Stromal cell of bone marrow (primary cell): ENCODE measurements at regions not wholly inside any gene's neighbourhood (a gene's known extent, or its start where the extent isn't known, plus 50 kb on each side); places are given as distances from the start of the nearest gene placed in this dataset.
A peak's percentile ranks its signal among the peaks of the same experiment; 100 is the strongest.

Experiments
- DNase-seq: peaks from one replicate; pipeline ENCODE4 v3.0.0-alpha.2; 2012; ENCODE audit warnings: low read depth

DNA sequence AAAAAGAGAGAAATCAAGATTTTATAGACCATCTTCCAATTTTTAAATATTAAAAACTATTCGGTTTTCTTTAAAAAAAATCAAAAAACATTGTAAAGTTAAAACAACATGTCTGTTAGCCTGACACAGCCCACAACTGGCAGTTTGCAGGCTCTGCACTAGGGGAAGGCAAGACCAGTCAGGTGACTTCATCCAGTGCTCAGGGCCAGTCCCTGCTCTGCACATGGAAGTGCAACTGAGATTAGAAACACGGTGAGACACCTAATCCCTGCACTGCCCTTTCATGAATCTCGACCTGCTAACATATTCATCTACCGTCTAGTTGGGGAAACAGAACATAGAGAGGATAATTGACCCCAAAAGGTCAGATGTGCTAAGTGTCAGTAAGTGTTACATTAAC is 135.2 kb downstream of the BARD1 start:
- no peak for DNase-seq

DNA sequence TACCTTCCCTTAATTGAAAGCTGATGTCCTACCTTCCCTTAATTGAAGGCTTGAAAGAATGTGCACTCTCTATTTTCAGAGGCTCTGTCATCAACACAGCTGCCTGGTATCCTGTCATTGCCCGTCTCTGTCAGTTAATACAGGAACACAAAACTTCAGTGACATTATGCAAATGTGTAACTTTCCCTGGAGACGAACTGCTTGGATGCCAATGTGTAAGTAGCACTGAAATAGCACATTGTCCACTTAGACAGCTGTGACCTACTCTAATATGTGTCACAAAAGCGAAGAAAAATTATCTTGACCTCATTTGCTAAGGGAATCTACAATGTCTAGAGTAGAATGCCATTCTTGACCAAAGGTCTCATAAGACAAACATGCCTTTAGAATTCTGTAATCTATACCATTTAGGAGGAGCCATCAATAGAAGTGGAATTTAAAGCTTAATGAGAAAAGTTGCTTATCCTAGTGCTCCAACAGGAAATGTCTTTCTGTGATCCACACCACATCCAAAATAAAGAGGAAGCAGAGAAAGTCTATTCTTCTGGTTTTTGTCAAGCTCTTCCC is 138.1 kb downstream of the BARD1 start:
- DNase-seq = no peak

DNA sequence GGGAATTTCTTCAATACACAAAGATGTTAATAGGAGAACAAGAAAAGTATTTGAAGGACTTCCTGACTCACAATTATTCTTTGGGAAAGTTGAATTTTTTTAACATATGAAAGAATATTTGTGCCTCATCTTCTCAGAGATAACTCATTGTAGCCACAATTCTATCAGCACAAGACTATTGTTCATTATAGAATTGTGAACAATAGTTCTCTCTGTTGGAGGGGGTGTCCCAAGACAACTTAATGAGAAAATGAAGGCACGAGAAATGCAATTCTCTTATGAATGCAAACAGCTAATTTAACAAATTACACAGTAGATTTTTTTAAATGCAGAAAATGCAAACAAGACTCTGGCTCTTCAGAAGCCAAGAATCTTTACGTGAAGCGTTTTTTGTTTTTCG is 157.0 kb downstream of the BARD1 start:
- DNase-seq = no peak

DNA sequence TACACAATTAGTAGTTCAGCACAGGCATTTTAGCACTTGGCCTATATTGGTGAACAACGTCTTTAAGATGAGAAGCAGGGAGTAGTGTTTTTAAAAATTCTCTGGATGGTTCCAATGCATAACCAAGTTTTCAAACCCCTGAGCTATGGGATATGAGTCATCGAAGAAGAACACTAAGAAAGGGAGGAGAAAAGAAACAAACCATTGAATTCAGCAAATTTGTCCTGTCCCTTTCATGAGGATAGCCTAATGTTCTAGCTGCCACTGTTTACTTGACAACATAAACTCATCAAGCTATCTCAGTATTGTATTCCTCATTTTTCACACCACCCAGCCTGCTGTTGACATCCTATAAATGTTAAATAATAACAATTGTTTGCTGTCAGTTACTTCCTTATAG is 158.0 kb downstream of the BARD1 start:
- DNase-seq = no peak

DNA sequence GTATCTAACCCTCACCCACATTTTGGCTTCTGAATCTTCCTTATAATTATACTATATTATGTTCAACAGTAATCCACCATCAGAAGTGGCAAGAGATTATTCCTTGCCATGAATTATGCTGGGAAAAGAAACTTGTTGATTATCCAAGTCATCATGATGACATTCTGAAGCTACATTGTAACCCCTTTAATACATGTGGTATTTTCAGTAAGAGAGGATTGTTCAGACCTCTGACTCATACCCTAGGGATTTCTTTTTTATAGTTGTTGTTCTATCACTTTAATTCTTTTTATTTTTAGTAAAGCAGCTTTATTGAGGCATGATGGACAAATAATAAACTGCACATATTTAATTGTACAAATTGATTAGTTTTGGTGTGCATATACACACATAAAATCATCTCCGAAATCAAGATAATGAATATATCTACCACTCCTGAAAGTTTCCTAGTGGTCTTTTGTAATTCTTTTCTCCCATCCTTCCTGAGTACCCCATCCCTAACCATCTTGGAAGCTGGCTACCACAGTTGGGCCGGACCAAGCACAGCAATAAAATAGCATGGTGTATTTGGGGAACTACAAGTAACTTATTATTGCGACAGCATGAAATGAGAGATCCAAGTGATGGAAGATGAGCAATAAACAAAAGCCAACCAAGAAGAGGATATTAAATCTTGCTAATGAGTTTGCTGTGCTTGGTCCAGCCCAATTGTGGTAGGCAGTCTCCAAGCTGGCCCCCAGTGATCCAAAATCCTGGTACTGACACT is 159.9 kb downstream of the BARD1 start:
- DNase-seq = peak; percentile 53

DNA sequence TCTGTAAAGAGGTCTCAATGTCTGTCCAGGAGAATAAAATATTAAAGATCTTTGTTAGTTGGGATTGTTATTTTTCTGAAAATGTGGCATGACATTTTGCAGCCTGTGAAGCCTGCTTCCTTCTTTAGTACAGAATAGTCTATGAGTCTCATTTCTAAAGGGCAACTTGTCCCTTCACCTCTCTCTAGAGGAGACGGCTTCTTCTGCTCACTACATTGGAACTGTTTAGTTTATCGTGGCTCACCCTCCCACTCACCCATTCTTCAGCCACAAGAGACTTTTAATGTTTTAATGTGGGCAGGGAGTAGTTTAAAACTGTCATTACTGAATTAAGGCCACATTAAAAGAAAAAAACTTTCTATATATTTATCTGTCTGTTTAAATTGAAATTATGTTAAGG is 161.0 kb downstream of the BARD1 start:
- DNase-seq = no peak

DNA sequence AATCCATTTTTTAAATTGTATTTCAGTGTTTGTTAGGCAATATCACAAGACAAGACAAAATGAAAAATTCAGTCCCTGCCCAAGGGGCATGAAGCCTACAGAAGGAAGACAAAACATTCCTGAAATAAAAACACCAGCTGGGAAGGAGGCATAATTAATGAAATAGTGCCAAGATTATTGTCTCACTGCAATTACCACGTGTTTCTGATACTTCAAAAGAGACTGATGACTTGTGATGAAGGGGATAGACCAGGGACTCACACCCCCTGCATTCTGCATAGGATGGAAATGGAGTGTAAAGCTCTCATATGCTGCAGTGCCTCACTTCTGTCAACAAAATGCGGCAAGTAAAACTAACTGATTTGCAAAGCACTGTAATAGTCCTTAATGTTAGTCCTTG is 178.1 kb downstream of the BARD1 start:
- DNase-seq = no peak

DNA sequence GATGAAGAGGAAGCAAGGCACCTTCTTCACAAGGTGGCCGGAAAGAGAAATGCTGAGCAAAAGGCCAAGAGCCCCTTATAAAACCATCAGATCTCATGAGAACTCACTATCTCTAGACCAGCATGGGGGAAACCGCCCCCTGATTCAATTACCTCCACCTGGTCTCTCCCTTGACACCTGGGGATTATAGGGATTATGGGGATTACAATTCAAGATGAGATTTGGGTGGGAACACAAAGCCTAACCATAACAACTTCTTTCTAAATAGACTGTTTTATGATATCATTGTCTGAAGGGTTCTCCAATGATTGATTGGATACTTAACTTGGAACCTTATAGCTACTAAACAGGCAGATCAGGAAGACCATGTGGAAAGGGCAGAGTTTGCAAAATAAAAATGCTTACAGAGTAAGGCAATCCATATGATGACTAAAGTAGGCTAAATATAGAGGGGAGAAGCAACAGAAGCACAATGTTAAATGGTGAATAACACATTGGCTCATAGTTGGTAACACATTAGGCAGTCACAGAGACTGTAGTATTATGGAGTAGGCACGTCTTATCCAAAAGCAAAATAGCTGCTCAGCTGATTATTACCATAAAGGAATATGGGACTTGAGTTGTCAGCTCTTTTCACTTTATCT is 179.0 kb downstream of the BARD1 start:
- no peak for DNase-seq

DNA sequence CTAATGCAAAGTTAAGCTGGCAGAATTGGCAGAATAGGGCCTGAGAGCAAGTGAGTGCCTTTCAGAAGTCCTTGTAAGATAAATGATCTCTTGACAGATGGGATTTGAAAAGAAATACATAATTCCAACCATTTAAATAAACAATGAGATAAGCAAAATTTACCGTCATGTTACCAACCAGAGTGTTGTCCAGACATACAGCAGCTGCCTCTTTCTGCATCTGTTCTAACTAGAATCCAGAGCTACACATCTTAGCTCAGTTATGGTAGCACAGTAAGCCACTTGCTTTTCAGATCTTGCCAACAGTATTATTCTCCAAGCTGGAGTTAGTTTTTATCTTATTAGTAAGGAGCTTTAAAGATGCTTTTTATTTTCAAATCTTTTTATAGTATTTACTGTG is 179.6 kb downstream of the BARD1 start:
- no peak for DNase-seq
